IMR-90 (cell line): ENCODE measurements at regions not wholly inside any gene's neighbourhood (a gene's known extent, or its start where the extent isn't known, plus 50 kb on each side); places are given as distances from the start of the nearest gene placed in this dataset.

Experiments
- ATAC-seq: fragments of 200-7000 bp; cut with Tn5 transposase; 2 replicates; pipeline ENCODE4 v1.9.1; 2020; ENCODE audit warnings: low read depth, mild to moderate bottlenecking, moderate library complexity
- BruUV-seq: library from RNA; stranded (reverse); fragments of 400-500 nt; replicated peaks from 2 replicates; lab custom pipeline; 2021; lab: Mats Ljungman, UMichigan
- CTCF ChIA-PET: fragments of 300-600 bp; formaldehyde crosslinking; extraction: SDS; loops from one replicate; lab custom pipeline; 2021; ENCODE audit warnings: antibody characterized with exemption; lab: Yijun Ruan, JAX
- POLR2A ChIA-PET: fragments of 300-600 bp; sonication (Branson Sonifier 250); formaldehyde crosslinking; loops from one replicate; lab custom pipeline; 2022; ENCODE audit warnings: antibody characterized with exemption; ENCODE audit not compliant: unreplicated experiment; lab: Charles Lee
- DNase-seq: peaks from one replicate; pipeline ENCODE4 v3.0.0; 2013
- H2AFZ ChIP-seq: replicated peaks from 2 replicates; pipeline ENCODE3; 2013; ENCODE audit warnings: low read length, mild to moderate bottlenecking; ENCODE audit not compliant: poor library complexity
- H2AK5ac ChIP-seq: 2 replicates; pipeline ENCODE4 v1.6.1; 2013; ENCODE audit warnings: low read depth, low read length, inconsistent platforms
- H2AK9ac ChIP-seq: replicated peaks from 2 replicates; pipeline ENCODE3; 2013; ENCODE audit warnings: mild to moderate bottlenecking, low read depth, low read length, moderate library complexity; ENCODE audit not compliant: poor library complexity
- H2BK120ac ChIP-seq: 2 replicates; pipeline ENCODE4 v1.6.1; 2013; ENCODE audit warnings: low read depth, low read length, inconsistent platforms
- H2BK15ac ChIP-seq: 3 replicates; pipeline ENCODE4 v1.6.1; 2013; ENCODE audit warnings: low read depth, low read length, inconsistent platforms
- H2BK20ac ChIP-seq: 2 replicates; pipeline ENCODE4 v1.6.1; 2013; ENCODE audit warnings: low read depth, mild to moderate bottlenecking, inconsistent platforms, low read length, moderate library complexity
- H2BK5ac ChIP-seq: 2 replicates; pipeline ENCODE4 v1.6.1; 2013; ENCODE audit warnings: mild to moderate bottlenecking, low read depth, low read length, inconsistent platforms; ENCODE audit not compliant: poor library complexity, severe bottlenecking
- H3K14ac ChIP-seq: replicated peaks from 2 replicates; pipeline ENCODE4 v1.6.1; 2013; ENCODE audit warnings: low read depth, low read length, inconsistent platforms
- H3K18ac ChIP-seq: 2 replicates; pipeline ENCODE4 v1.6.1; 2013; ENCODE audit warnings: low read depth, low read length, control low read depth
- H3K23ac ChIP-seq: 2 replicates; pipeline ENCODE4 v1.6.1; 2013; ENCODE audit warnings: low read depth, low read length, inconsistent platforms
- H3K27ac ChIP-seq: 2 replicates; pipeline ENCODE4 v1.5.1; 2013; ENCODE audit warnings: mild to moderate bottlenecking, control low read depth, low read length; ENCODE audit not compliant: insufficient read depth
- H3K27me3 ChIP-seq: 2 replicates; pipeline ENCODE4 v1.6.1; 2013; ENCODE audit warnings: low read length; ENCODE audit not compliant: control insufficient read depth, insufficient read depth
- H3K36me3 ChIP-seq: 2 replicates; pipeline ENCODE4 v1.6.1; 2013; ENCODE audit warnings: low read length, mixed read lengths; ENCODE audit not compliant: control insufficient read depth, insufficient read depth
- H3K4ac ChIP-seq: 2 replicates; pipeline ENCODE4 v1.6.1; 2013; ENCODE audit warnings: low read depth, low read length, inconsistent platforms
- H3K4me1 ChIP-seq: 2 replicates; pipeline ENCODE4 v1.6.1; 2013; ENCODE audit warnings: low read length, mixed read lengths; ENCODE audit not compliant: control insufficient read depth, insufficient read depth
- H3K4me2 ChIP-seq: 2 replicates; pipeline ENCODE4 v1.6.1; 2013; ENCODE audit warnings: low read depth, mild to moderate bottlenecking, control low read depth, low read length, moderate library complexity
- H3K4me3 ChIP-seq: 2 replicates; pipeline ENCODE4 v1.5.1; 2013; ENCODE audit warnings: low read depth, mild to moderate bottlenecking, control low read depth, low read length, moderate library complexity; ENCODE audit not compliant: insufficient read depth
- H3K56ac ChIP-seq: 2 replicates; pipeline ENCODE4 v1.6.1; 2013; ENCODE audit warnings: low read length, inconsistent platforms; ENCODE audit not compliant: insufficient read depth; ENCODE audit errors: extremely low read depth
- H3K79me1 ChIP-seq, 2 experiments: 2 replicates each; pipeline ENCODE4 v1.6.1; 2013; ENCODE audit warnings: low read length in 2 of 2, inconsistent platforms in 1 of 2, low read depth in 1 of 2
- H3K9ac ChIP-seq: 2 replicates; pipeline ENCODE4 v1.6.1; 2013; ENCODE audit warnings: low read depth, low read length, control low read depth
- H3K9me1 ChIP-seq: 2 replicates; pipeline ENCODE4 v1.6.1; 2013; ENCODE audit warnings: low read length, inconsistent platforms; ENCODE audit not compliant: insufficient read depth
- H3K9me3 ChIP-seq: 2 replicates; pipeline ENCODE4 v1.6.1; 2013; ENCODE audit warnings: low read length; ENCODE audit not compliant: control insufficient read depth, insufficient read depth
- H4K20me1 ChIP-seq: 2 replicates; pipeline ENCODE4 v1.6.1; 2013; ENCODE audit warnings: low read length, inconsistent platforms; ENCODE audit not compliant: insufficient read depth
- H4K5ac ChIP-seq: 2 replicates; pipeline ENCODE4 v1.6.1; 2013; ENCODE audit warnings: mild to moderate bottlenecking, low read depth, low read length, control low read depth
- H4K8ac ChIP-seq, 2 experiments: 2 replicates each; pipeline ENCODE4 v1.6.1; 2013; ENCODE audit warnings: low read depth in 2 of 2, low read length in 2 of 2, control low read depth in 1 of 2, inconsistent platforms in 1 of 2
- H4K91ac ChIP-seq: 2 replicates; pipeline ENCODE4 v1.6.1; 2013; ENCODE audit warnings: low read depth, low read length, inconsistent platforms; ENCODE audit not compliant: insufficient read depth
- BHLHE40 ChIP-seq: fragments of 150-350 bp; IDR thresholded peaks from 2 replicates; pipeline ENCODE4 v1.6.1; 2016; ENCODE audit warnings: mild to moderate bottlenecking, low read depth, low read length
- POLR2A ChIP-seq: IDR thresholded peaks from 2 replicates; pipeline ENCODE4 v1.6.1; 2012; ENCODE audit warnings: mild to moderate bottlenecking, low read depth, low read length
- SMC3 ChIP-seq: fragments of 150-350 bp; IDR thresholded peaks from 2 replicates; pipeline ENCODE4 v1.6.1; 2016; ENCODE audit warnings: low read depth, mild to moderate bottlenecking, antibody characterized with exemption, low read length, moderate library complexity
- WGBS, 2 experiments: methylation state at CpG; one replicate each; pipeline versions ENCODE4 v1.1.5 to v1.1.7; 2013; ENCODE audit warnings: missing lambda C conversion rate in 2 of 2; ENCODE audit not compliant: insufficient read length in 1 of 2; ENCODE audit errors: extremely low coverage in 2 of 2; 5-methylcytosine and 5-hydroxymethylcytosine counted together
- dilution Hi-C: fragments of 300-500 bp; cut with HindIII; formaldehyde crosslinking; loops from one replicate; pipeline ENCODE4 v1.14.3; 2018; ENCODE audit warnings: low sequenced_read_pairs; ENCODE audit not compliant: unreplicated experiment
- in situ Hi-C: fragments of 300-500 bp; cut with MboI; formaldehyde crosslinking; loops from 3 replicates; pipeline ENCODE4 v1.14.3; 2019; ENCODE audit warnings: low sequenced_read_pairs, inconsistent platforms, mixed read lengths
- intact Hi-C: fragments of 100-400 bp; cut with micrococcal nuclease; formaldehyde crosslinking; loops from 2 replicates; pipeline ENCODE4 v1.10.0; 2022
- TF ChIP-seq, protein P1 (sequence below): conservative IDR thresholded peaks from 2 replicates; pipeline ENCODE4 v1.5.1; 2012; ENCODE audit warnings: mild to moderate bottlenecking, low read depth, low read length, improper control_type of control experiment

DNA sequence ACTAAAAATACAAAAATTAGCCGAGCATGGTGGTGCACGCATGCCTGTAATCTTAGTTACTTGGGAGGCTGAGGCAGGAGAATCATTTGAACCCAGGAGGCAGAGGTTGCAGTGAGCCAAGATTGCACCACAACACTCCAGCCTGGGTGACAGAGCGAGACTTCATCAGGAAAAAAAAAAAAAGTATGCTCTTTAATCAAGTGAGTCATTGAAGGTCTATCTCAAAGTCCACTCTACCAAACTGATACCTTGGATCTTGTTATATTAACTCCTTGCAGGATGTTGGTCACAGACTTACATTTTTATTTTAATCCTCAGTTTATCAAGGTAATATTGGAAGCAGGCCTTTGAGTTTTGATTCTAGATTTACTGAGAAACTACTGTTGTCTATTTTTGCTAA is 348.7 kb downstream of the COL12A1 start:
- H2BK120ac ChIP-seq = no peak overlapping the region
- H2AK5ac ChIP-seq = no peak overlapping the region
- DNase-seq = no peak
- no peak overlapping the region for H4K5ac ChIP-seq
- TF ChIP-seq POLR2A (no peak), BHLHE40 (no peak), SMC3 (no peak)
- TF ChIP-seq, protein P1, sequence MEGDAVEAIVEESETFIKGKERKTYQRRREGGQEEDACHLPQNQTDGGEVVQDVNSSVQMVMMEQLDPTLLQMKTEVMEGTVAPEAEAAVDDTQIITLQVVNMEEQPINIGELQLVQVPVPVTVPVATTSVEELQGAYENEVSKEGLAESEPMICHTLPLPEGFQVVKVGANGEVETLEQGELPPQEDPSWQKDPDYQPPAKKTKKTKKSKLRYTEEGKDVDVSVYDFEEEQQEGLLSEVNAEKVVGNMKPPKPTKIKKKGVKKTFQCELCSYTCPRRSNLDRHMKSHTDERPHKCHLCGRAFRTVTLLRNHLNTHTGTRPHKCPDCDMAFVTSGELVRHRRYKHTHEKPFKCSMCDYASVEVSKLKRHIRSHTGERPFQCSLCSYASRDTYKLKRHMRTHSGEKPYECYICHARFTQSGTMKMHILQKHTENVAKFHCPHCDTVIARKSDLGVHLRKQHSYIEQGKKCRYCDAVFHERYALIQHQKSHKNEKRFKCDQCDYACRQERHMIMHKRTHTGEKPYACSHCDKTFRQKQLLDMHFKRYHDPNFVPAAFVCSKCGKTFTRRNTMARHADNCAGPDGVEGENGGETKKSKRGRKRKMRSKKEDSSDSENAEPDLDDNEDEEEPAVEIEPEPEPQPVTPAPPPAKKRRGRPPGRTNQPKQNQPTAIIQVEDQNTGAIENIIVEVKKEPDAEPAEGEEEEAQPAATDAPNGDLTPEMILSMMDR = no peak
- no peak overlapping the region for H4K91ac ChIP-seq
- H2BK5ac ChIP-seq = no peak overlapping the region
- no peaks in the 10 kb centered on the region for H3K9me3 ChIP-seq
- H4K8ac ChIP-seq = no peak overlapping the region
- in situ Hi-C loops (no loop called here), intact Hi-C loops (no loop called here), dilution Hi-C loops (no loop called here)
- ATAC-seq = no peak
- no peak overlapping the region for H3K18ac ChIP-seq
- no peak overlapping the region for H2AFZ ChIP-seq
- no peak overlapping the region for H3K14ac ChIP-seq
- no CpG with 5 or more reads among the region's 3 CpGs for WGBS, 2 experiments
- no peaks in the 10 kb centered on the region for H4K20me1 ChIP-seq
- no peak overlapping the region for H2BK20ac ChIP-seq
- H3K4me1 ChIP-seq = no peaks in the 10 kb centered on the region
- ChIA-PET CTCF (interaction anchor here (0.6 kb wide), 1 partner anchor 347 kb away, joined by 4 read pairs; no protein-coding TSS in a partner anchor), POLR2A (no interaction called here)
- H3K79me1 ChIP-seq = no peaks in the 10 kb centered on the region
- H3K27ac ChIP-seq = no peak overlapping the region
- no peak overlapping the region for H3K9ac ChIP-seq
- no peak overlapping the region for H3K4ac ChIP-seq
- H3K27me3 ChIP-seq = no peaks in the 10 kb centered on the region
- no peak overlapping the region for H3K56ac ChIP-seq
- no peaks in the 10 kb centered on the region for H3K9me1 ChIP-seq
- H2BK15ac ChIP-seq = no peak overlapping the region
- no peak overlapping the region for H2AK9ac ChIP-seq
- H3K36me3 ChIP-seq = no peaks in the 10 kb centered on the region
- H3K4me3 ChIP-seq = no peak overlapping the region
- BruUV-seq = no TSS peak
- no peak overlapping the region for H3K4me2 ChIP-seq
- no peak overlapping the region for H3K23ac ChIP-seq
